SK-N-MC (cell line): ENCODE measurements at regions not wholly inside any gene's neighbourhood (a gene's known extent, or its start where the extent isn't known, plus 50 kb on each side); places are given as distances from the start of the nearest gene placed in this dataset.

ENCODE experiments used
- EZH2 ChIP-seq: fragments of 200-600 bp; sonication (generic); IDR thresholded peaks from one replicate; pipeline ENCODE4 v1.6.1; 2017; ENCODE audit warnings: antibody characterized with exemption
- FOXP2 ChIP-seq: optimal IDR thresholded peaks from 2 replicates; pipeline ENCODE3; 2011; ENCODE audit warnings: mild to moderate bottlenecking, moderate library complexity; ENCODE audit not compliant: insufficient read depth; ENCODE audit errors: extremely low read length, control extremely low read depth
- POLR2AphosphoS5 ChIP-seq: IDR thresholded peaks from 2 replicates; pipeline ENCODE4 v1.6.1; 2012; ENCODE audit warnings: mild to moderate bottlenecking, low read depth, low read length, borderline replicate concordance

- no peak for TF ChIP-seq POLR2AphosphoS5
- no peak for TF ChIP-seq EZH2
- TF ChIP-seq FOXP2 = no peak
Measured at GRCh38 chr6:125564941-125565340, 184.5 kb upstream of the HEY2 start.
